GM21737 (cell line): ENCODE measurements at regions not wholly inside any gene's neighbourhood (a gene's known extent, or its start where the extent isn't known, plus 50 kb on each side); places are given as distances from the start of the nearest gene placed in this dataset.
A peak's percentile ranks its signal among the peaks of the same experiment; 100 is the strongest.
"Not testable (repeated sequence)": the region's sequence is repeated elsewhere in the genome, so short reads cannot be mapped to it uniquely, and the experiment has no call there.

Source experiments
- ATAC-seq: cut with Tn5 transposase; IDR thresholded peaks from one replicate; pipeline ENCODE4 v1.9.1; 2021; ENCODE audit warnings: mild to moderate bottlenecking, moderate library complexity; ENCODE audit not compliant: unreplicated experiment

DNA sequence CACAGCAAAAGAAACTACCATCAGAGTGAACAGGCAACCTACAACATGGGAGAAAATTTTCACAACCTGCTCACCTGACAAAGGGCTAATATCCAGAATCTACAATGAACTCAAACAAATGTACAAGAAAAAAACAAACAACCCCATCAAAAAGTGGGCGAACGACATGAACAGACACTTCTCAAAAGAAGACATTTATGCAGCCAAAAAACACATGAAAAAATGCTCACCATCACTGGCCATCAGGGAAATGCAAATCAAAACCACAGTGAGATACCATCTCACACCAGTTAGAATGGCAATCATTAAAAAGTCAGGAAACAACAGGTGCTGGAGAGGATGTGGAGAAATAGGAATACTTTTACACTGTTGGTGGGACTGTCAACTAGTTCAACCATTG lies 207.8 kb downstream of the USP6NL start:
- ATAC-seq, result not testable (repeated sequence)

DNA sequence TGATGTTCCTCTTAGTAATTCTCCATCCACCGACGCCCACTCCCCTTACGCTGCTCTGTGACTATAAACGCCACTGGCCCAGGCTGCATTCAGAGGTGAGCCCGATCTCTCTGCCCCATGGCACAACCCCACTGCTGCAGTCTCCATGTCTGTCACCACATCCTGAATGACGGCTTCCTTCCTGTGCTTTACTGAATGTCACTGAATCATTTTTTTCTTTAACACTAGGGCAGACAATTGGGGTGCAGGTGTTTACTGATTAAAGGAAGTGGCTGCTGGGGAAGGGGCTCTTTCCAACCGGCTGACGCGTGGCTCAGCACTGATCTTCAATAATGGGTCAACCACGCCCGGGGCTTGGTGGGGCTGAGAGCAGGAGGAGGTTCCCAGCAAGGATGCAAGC lies 208.3 kb downstream of the USP6NL start:
- ATAC-seq, result peak; percentile 66

DNA sequence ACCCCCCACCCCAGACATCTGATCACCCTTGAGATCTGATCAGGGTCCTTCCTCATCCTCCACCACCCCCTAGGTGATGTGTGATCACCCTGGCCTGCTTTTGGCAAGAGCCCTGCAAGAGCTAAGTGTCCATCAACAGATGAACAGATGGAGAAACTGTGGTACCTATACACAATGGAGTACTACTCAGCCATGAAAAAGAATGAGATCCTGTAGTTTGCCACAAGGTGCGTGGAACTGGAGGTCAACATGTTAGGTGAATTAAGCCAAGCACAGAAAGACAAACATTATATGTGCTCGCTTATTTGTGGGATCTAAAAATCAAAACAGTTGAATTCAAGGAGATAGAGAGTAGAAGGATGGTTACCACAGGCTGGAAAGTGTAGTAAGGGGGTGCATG lies 209.1 kb downstream of the USP6NL start:
- no peak for ATAC-seq

DNA sequence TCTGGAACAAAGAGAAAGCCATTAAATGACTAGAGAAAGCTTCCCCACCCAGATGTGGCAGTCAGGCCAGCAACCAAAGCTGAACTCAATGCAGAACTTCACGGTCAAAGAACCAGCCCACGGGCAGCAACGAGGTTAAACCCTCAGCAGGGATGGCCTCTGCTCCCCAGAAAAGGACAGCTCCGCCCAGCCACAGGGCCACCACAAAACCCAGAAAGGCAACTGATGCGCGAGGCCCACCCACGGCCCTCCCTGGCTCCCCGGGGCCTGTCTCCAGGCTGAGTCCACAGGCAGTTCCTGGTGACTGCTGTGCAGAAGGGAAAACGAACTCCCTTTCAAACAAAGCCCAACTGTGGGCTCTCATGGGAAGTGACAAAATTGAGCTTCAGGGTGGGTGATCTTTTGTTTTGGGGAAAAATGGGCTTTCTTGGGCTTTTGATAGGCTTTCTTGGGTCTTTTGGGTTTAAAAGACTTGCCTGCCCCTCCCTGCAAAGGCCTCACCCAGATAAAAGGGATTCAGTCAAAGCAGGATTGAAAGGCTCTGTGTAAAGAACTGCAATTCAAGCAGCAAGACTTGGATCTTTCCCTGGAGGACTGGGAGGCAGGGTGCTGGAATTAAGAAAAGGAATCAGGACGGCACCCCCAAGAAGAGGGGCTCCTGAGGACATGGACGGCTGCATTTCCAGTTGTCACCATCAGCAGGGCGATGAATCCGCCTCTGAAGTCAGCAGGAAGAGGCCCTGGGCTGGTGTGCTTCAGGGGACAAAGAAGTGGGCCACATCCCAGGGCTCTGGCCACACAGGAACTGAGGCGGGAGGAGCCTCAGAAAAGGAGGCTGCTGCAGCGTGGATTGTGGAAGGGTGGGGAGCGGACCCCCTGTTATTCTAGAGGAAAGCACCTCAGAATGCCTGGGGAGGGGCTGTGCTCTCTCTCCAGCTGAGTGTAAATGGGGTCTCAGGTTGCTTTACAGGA lies 209.9 kb downstream of the USP6NL start:
- ATAC-seq, result no peak

DNA sequence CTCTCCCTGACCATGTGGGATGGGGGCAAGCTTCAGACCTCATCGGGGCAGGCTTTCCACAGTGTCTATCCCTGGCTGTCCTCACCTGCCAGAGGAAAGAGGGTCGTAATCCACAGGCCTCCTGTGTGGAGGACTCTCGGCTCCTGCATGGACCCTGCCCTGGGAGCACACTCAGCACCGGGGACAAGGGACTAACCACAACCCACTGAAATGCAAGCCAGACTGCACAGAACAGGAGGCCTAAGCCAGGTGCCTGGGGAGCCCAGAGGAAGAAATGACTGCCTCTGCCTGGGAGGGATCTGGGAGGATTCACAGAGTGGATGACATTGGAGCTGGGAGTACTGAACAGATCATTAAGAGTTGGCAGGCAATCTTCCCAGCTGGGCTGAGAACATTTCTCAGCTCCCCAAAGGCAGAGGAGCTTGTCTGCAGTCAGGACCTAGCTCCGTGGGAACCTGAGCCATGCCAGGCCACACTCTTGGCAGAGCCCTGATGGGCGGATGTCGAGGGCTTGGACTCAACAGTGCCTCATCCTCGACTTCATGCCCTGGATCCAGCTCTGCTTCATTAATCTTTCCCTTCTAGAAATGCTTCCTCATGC lies 213.4 kb downstream of the USP6NL start:
- no peak for ATAC-seq

DNA sequence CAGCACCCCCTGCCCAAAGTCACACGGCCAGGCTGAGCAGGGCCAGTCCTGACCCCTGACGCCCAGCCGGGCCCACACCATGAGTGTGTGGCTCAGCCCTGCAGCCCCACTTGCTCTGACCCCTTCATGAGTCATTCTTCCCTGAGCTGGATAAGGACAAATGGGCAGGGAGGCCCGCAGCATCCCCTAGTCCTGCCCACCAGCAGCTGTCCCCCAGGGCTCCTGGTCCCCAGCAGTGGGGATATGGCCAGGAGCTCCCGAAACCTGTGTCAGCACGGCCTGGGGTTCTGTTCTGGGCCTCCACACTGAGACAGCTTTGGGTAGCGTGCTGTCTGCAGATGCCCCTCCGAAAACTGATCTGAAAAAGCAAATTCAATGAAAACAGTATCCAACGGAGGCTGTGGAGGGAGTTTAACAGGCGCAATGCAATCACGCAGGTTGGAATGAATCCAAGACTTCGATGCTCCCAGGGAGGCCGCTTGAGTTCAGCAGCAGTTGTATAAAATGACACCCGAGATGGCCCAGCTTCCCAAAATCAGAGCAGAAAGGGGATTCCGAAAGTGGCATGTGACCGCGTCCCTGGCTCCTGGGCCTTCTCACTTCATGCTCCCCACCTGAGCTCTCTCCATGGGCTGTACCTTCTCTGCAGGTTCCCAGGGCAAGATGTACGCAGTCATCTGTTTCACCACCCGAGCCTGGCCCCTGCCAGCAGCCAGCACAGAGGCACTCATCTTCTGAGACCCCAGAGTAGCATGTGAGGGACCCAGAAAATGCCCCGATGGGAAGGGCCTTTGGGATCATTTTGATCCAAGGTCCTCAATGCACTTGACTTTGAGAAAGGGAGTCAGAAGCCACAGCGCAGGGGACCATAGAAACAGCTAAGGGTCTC lies 214.1 kb downstream of the USP6NL start:
- no peak for ATAC-seq

DNA sequence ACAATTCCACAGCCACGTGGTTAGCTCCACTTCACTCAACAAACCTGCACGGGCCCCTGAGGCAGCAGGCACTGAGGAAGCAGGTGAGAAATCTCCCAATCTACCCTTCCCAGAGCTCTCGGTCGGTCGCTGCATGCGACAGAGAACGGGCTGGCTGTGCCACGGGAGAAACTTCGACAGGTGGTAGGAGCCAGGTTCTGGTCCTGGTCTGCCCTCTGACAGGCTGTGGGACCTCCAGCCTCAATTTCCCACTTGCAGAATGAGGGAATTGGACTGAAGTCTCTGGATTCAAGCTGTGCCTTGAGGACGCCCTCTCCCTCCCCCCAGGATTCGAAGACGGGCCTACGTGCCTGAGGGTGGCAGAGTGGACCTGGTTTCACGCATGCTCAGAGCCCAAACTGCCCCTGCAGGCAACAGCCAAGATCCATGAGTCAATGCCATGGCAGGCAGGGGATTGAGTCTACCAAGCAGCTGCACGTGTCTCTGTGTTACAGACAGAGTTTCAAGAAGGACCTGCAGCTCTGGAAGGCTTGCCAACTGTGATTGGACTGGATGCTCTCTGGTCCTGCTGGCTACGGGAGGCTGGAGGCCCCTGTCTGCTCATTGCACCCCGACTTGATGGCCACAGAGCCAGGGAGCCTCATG lies 215.0 kb downstream of the USP6NL start:
- ATAC-seq, result no peak

DNA sequence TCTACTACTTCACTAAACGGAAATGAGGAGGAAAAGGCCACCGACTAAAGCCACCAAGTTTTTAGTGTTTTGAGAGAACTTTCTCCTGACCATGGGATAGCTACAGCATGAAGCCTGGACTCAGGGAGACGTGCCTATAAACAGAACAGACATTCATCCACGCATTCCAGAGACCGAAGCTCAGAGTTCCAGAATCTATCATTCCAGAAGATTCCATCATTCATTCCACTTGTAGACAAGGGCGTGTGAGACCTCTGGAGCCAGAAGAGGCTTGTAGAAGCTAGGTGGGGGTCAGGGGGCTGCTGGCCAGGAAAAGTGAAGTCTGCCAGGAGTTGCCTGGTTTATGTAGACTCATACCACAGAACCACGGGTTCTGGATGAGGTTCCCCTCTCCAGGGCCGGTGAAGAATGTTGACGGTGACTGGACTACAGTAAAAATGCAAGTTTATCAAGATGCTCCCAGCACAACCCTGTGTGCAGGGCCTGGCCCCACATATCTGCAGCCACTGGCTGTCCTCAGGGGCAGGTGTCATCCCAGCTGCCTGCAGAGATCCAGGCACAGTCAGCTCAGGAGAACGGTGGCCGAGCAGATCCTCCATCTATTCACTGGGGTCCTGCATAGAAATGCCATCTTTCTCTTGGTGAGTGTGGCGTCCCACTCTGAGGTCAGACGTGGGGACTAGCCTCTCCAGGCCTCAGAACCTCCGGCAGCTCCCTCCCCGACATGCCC lies 215.7 kb downstream of the USP6NL start:
- no peak for ATAC-seq

DNA sequence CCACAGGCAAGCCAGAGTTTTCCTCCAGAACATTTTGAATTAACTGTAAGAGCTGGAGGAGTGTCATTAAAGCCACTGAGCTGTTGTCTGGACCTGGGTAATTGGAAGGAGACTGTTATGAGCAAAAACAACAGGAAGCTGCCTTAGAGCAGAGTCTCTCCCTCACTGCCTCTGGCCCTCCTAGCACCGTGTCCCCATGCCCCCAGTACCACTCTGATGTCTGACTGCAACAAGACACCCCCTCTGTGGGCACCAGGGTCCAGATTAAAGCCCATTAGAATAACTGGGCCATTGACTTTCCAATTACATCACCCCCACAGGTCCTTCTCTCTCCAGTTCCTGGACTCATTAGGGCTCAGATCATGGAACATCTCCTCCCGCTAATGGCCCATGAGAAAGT lies 216.3 kb downstream of the USP6NL start:
- no peak for ATAC-seq

DNA sequence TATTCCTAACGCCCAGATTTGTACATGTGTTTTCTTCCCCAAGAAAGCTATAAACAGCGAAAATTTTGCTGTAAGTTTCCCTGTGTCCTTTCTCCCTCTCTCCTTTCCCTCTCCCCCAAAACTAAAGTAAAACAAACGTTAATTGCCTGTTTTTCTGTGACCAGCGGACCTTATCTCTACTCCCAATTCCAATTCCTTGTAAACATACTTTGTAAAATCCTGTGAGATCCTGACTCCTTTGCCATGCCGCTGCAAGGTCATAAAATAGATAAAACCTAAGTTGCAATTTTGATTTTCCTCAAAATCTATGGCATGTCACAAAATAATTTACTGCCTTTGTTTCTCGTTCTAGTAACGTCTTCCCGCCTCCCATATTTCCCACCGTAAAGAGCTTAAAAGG lies 217.6 kb downstream of the USP6NL start:
- no peak for ATAC-seq

DNA sequence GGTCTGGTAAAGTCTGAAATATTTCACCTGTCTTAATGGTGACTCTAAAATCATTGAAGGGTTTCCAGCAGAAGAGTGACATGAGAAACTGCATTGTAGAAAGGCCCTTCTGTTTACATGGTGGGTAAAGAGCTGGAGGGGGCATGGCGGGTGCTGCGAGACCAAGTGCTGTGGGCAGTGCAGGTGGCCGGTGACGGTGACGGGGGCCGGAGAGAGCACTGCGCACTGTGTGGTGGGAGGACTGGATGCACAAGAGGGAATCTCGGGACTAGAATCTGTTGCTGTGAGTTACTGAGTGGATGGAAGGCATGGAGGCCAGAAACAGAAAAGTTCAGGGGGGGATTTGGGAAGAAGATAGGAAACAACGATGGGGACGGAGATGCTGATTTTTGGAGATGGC lies 218.7 kb downstream of the USP6NL start:
- ATAC-seq, result no peak

DNA sequence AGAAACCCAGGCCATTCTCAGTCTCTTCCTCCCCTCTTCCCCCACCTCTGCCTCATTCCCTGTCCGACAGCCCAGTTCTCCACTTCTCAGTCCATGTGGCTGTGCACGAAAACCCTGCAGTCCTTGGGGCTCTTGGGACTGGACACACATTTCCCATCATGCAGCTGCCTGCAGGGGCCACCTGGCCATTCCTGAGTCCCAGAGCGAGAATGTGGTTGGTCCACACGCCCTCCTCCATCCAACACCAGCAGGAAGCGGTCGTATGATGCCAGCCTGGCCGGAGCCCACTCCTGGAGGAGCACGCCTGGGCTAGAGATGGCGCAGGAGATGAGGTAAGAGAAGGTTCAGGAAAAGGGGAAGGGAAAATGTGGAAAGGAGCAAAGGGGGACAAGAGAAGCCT lies 222.5 kb downstream of the USP6NL start:
- ATAC-seq, result no peak

DNA sequence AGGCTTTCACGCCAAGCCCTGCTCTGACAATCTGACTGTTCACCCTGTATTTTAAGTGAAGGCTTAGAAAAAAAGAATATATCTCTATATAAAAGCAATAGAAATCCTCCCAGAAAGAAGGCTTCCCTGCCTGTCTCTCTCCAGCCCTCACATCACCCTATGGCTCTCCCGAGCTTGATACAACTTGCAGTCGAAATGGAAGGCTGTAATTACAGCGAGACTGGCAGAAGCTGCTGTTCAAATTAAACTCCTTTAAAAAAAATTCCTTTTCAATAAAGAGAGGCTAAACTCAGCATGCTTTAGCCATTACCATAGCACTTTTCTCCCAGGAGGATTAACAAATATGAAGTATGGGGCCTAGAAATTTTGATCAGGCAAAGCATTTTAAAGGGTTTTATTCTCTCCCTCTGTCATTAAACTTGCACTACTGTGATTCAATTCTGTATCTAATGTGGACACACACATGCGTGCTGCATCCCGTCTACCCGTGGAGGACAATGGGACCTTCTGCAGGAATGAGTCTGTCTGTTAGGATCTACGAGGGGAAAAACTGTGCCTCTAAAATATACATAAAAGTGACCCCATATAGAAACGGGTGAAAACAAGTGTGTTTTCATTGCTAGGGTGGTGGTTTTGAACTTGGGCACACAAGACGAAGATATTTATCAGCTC lies 223.8 kb downstream of the USP6NL start:
- no peak for ATAC-seq

DNA sequence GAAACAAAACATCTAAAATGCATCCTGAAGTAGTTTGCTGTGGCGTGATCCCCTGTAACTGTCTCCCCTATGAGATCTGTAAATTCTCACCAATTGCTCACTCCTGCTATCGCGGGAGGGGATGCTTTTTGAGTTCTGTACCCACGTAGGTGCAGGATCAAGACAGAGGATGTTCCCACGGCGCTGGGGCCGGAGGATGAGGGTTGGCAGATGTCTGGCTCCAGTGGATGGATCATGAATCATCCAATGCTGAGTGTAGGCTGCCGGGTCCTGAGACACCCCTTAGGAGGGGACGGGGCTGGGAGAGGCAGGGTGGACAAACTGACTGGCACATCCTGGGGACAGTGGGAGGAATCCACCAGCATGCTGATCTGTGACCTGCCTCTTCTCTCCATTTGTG lies 224.4 kb downstream of the USP6NL start:
- no peak for ATAC-seq
